Effector memory CD4-positive, alpha-beta T cell (primary cell): ENCODE measurements at regions not wholly inside any gene's neighbourhood (a gene's known extent, or its start where the extent isn't known, plus 50 kb on each side); places are given as distances from the start of the nearest gene placed in this dataset.

Experiments used
- DNase-seq, 3 donors: peaks; one replicate each; pipeline ENCODE4 v3.0.0-alpha.2; 2020
- H3K27ac ChIP-seq: 2 replicates; pipeline ENCODE4 v1.7.0; 2013; ENCODE audit warnings: mild to moderate bottlenecking, low read length, moderate library complexity; ENCODE audit not compliant: insufficient read depth, poor library complexity, severe bottlenecking
- H3K27me3 ChIP-seq: replicated peaks from 2 replicates; pipeline ENCODE4 v1.7.0; 2013; ENCODE audit warnings: mild to moderate bottlenecking, low read length; ENCODE audit not compliant: insufficient read depth, control insufficient read depth, poor library complexity, severe bottlenecking
- H3K36me3 ChIP-seq: 2 replicates; pipeline ENCODE4 v1.7.0; 2013; ENCODE audit warnings: mild to moderate bottlenecking, low read length, moderate library complexity; ENCODE audit not compliant: control insufficient read depth, insufficient read depth
- H3K4me1 ChIP-seq: 2 replicates; pipeline ENCODE4 v1.7.0; 2013; ENCODE audit warnings: low read length, mild to moderate bottlenecking; ENCODE audit not compliant: control insufficient read depth, insufficient read depth, poor library complexity, severe bottlenecking
- H3K4me3 ChIP-seq: 2 replicates; pipeline ENCODE4 v1.7.0; 2013; ENCODE audit warnings: low read length, low read depth, mild to moderate bottlenecking; ENCODE audit not compliant: insufficient read depth, poor library complexity, severe bottlenecking
- H3K9me3 ChIP-seq: 2 replicates; pipeline ENCODE4 v1.7.0; 2013; ENCODE audit warnings: mild to moderate bottlenecking, low read length, moderate library complexity; ENCODE audit not compliant: control insufficient read depth

DNA sequence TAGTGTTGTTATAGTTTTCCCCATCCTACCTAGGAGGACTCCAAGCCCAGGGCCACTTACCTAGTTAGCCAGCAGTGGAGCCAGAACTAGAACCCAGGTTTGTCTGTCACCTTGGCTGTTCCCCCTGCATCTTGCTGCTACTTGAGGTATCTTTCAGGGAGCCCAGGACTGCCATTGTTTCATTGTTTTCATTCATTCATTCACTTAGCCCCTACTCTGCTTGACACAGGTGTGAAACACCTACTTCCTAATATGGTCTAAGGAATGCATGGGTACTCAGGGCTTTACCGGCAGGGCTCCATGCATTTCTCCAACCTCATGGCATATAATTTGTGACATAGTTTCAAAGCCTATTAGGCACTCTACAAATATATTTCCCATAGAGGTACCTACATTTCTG lies 266.6 kb upstream of the TPM1 start:
- DNase-seq = no peak
- H3K4me3 ChIP-seq = no peak overlapping the region
- no peaks in the 10 kb centered on the region for H3K36me3 ChIP-seq
- H3K4me1 ChIP-seq = no peaks in the 10 kb centered on the region
- H3K27me3 ChIP-seq = no peaks in the 10 kb centered on the region
- no peaks in the 10 kb centered on the region for H3K9me3 ChIP-seq
- no peak overlapping the region for H3K27ac ChIP-seq

GRCh38 chr15:62777671-62778070 lies 264.9 kb upstream of the TPM1 start:
- no peak for DNase-seq
- Histone ChIP-seq H3K4me3 (no peak overlapping the region), H3K27ac (no peak overlapping the region), H3K4me1 (no peaks in the 10 kb centered on the region), H3K9me3 (no peaks in the 10 kb centered on the region), H3K27me3 (no peaks in the 10 kb centered on the region), H3K36me3 (no peaks in the 10 kb centered on the region)

DNA sequence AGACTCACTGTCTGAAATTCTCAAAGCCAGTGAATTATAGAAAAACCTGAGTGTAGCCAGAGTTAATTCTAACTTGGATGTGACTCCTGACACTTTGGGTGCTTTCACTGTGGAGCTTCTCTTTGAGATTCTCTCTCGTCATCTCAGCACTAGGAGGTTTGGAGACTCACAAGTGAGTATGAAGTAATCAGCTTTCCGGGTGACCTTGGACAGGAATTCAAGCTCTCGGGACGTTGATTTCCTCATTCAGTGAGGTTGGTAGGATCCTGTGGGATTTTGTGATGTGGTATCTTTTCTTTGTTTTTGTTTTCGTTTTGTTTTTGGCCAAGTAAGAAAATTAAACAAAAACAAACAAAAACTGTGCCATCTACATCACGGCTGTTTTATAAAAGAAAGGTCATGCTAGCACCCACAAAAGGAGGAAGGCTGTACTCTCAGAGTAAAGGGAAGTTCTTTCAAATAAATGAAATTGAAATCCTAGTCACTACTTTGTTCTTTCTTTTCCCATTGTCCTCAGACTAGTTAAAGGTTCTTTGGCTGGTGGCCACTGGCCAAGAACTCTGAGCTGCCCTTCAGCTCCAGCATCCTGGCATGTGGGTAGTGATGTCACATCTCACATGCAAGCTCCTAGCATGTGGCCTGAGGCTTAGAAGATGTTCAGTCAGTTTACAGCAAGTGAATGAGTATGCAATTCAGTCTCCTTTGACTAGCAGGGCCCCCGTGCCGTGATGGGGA lies 263.3 kb upstream of the TPM1 start:
- Histone ChIP-seq H3K4me3 (no peak overlapping the region), H3K36me3 (no peaks in the 10 kb centered on the region), H3K27me3 (no peaks in the 10 kb centered on the region), H3K27ac (no peak overlapping the region), H3K9me3 (no peaks in the 10 kb centered on the region), H3K4me1 (no peaks in the 10 kb centered on the region)
- DNase-seq = no peak

DNA sequence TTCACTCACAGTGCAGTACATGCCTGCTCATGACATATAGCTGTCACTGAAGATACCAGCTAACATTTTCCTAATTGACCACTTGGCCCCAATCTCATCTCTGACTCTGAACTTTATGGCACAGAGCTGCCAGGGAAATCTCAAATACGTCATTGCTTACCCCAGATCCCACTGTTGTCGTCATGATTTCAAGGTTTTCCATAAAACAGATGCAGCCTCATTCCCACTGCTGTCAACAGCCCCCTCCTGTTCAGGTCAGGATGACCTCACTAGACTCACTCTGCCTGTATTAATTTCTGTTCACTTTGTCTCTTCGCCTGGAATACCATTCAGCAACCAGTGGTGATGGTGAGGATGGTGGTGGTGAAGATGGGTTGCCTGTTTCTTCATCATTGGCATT lies 262.6 kb upstream of the TPM1 start:
- no peaks in the 10 kb centered on the region for H3K27me3 ChIP-seq
- no peak overlapping the region for H3K27ac ChIP-seq
- DNase-seq = no peak
- no peaks in the 10 kb centered on the region for H3K36me3 ChIP-seq
- H3K9me3 ChIP-seq = no peaks in the 10 kb centered on the region
- no peak overlapping the region for H3K4me3 ChIP-seq
- no peaks in the 10 kb centered on the region for H3K4me1 ChIP-seq

- Histone ChIP-seq H3K27ac (no peak overlapping the region), H3K4me3 (no peak overlapping the region), H3K36me3 (no peaks in the 10 kb centered on the region), H3K4me1 (no peaks in the 10 kb centered on the region), H3K9me3 (no peaks in the 10 kb centered on the region), H3K27me3 (no peaks in the 10 kb centered on the region)
- DNase-seq = no peak
These were observed 261.5 kb upstream of the TPM1 start for GRCh38 chr15:62781081-62781497.

- no peak for DNase-seq
- H3K9me3 ChIP-seq = no peaks in the 10 kb centered on the region
- H3K4me1 ChIP-seq = no peaks in the 10 kb centered on the region
- no peak overlapping the region for H3K27ac ChIP-seq
- H3K27me3 ChIP-seq = no peaks in the 10 kb centered on the region
- no peaks in the 10 kb centered on the region for H3K36me3 ChIP-seq
- no peak overlapping the region for H3K4me3 ChIP-seq
These were observed 260.3 kb upstream of the TPM1 start for GRCh38 chr15:62782071-62782841.

- Histone ChIP-seq H3K27me3 (no peaks in the 10 kb centered on the region), H3K27ac (no peak overlapping the region), H3K4me3 (no peak overlapping the region), H3K4me1 (no peaks in the 10 kb centered on the region), H3K36me3 (no peaks in the 10 kb centered on the region), H3K9me3 (no peaks in the 10 kb centered on the region)
- DNase-seq = no peak
These were observed 259.7 kb upstream of the TPM1 start for GRCh38 chr15:62782896-62783295.

GRCh38 chr15:62783303-62783957 lies 259.1 kb upstream of the TPM1 start:
- Histone ChIP-seq H3K36me3 (no peaks in the 10 kb centered on the region), H3K27me3 (no peaks in the 10 kb centered on the region), H3K4me1 (no peaks in the 10 kb centered on the region), H3K4me3 (no peak overlapping the region), H3K9me3 (no peaks in the 10 kb centered on the region), H3K27ac (no peak overlapping the region)
- no peak for DNase-seq

DNA sequence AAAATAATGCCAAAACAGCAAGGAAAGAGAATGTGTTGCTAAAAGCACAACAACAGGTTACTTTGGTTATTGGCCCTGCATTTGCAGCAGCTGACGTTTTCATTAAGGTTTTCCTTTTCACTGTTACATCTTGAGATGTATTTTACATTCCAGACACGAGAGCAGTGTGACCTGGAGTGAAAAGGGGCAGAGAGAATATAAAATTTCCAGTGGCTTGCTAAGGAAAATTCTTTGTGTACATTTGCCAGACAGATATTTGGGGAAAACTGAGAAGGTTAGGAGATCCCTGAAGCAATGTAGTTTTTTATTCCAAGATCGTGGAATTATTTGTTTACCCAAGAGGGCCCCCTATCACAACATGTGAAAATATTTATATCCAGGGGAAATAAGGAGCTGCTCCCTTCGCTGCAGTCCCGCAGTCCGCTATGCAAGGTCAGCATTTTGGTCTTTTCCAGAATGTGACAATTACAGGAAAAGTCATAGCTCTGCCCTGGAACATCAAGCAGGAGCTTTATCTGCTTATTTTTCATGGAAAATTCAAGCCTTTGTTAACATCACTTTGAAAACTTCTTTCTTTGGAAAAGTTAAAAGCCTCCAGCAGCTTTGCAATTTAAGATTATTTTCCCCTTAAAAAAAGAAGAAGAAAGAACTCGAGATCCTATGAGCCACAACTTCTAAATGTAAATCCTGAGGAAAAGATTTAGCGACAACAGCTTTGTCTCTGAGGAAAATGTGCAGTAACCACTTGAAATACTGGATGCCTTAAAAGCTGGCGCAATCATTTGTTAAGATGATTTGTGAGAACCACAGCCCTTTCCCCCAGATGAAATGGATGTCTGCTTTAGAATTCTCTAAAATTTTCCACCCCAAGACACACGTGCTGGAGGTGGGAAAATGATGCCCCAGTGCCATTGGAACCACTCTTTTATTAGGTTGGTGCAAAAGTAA lies 256.4 kb upstream of the TPM1 start:
- no peaks in the 10 kb centered on the region for H3K27me3 ChIP-seq
- no peak overlapping the region for H3K4me3 ChIP-seq
- no peaks in the 10 kb centered on the region for H3K4me1 ChIP-seq
- DNase-seq = no peak
- no peaks in the 10 kb centered on the region for H3K36me3 ChIP-seq
- no peak overlapping the region for H3K27ac ChIP-seq
- no peaks in the 10 kb centered on the region for H3K9me3 ChIP-seq
